ENCODE measurements at regions not wholly inside any gene's neighbourhood (a gene's known extent, or its start where the extent isn't known, plus 50 kb on each side); places are given as distances from the start of the nearest gene placed in this dataset.

DNA sequence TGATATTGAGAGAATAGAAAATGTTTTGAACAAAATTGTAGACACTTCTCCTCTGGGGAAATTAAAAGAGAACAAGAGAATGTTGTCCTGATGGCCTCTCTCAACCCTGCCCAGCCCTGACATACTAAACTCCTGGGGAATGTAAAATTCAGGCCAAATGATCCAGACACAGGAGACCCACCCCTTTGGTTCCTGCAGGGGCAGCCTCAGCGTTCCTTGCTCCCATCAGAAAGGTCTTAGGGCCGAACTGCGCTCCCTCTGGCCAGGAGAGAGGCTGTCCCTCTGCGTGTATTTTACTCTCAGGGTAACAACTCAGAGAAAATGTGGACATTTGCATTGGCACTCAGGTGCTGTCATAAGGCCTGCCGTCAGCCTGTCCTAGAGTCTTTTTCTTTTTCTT is 616.3 kb upstream of the KLF4 start:
- TF ChIP-seq, protein P1, sequence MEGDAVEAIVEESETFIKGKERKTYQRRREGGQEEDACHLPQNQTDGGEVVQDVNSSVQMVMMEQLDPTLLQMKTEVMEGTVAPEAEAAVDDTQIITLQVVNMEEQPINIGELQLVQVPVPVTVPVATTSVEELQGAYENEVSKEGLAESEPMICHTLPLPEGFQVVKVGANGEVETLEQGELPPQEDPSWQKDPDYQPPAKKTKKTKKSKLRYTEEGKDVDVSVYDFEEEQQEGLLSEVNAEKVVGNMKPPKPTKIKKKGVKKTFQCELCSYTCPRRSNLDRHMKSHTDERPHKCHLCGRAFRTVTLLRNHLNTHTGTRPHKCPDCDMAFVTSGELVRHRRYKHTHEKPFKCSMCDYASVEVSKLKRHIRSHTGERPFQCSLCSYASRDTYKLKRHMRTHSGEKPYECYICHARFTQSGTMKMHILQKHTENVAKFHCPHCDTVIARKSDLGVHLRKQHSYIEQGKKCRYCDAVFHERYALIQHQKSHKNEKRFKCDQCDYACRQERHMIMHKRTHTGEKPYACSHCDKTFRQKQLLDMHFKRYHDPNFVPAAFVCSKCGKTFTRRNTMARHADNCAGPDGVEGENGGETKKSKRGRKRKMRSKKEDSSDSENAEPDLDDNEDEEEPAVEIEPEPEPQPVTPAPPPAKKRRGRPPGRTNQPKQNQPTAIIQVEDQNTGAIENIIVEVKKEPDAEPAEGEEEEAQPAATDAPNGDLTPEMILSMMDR (IDR thresholded peaks at IDR 0.05), result no peak
- TF ChIP-seq POLR2A (IDR thresholded peaks at IDR 0.05) (no peak), POLR2AphosphoS5 (IDR thresholded peaks at IDR 0.05) (no peak), EP300 (IDR thresholded peaks at IDR 0.05) (no peak)
